T-helper 2 cell (primary cell): ENCODE measurements at regions not wholly inside any gene's neighbourhood (a gene's known extent, or its start where the extent isn't known, plus 50 kb on each side); places are given as distances from the start of the nearest gene placed in this dataset.

Source experiments
- DNase-seq, 5 experiments: peaks; one replicate each; pipeline versions ENCODE4 v3.0.0 to v3.0.0-alpha.2; 2012 to 2022

GRCh38 chr1:198040880-198041279, 115.9 kb upstream of the NEK7 start:
- no peak for DNase-seq

GRCh38 chr1:198042168-198042567, 114.6 kb upstream of the NEK7 start:
- DNase-seq, result no peak

GRCh38 chr1:198047913-198048312, 108.9 kb upstream of the NEK7 start:
- peak in 1 of 5 experiments; percentile 79 for DNase-seq

GRCh38 chr1:198054510-198054909, 102.3 kb upstream of the NEK7 start:
- DNase-seq, result no peak

GRCh38 chr1:198056255-198056654, 100.5 kb upstream of the NEK7 start:
- DNase-seq, result peak in 1 of 5 experiments; percentile 40

- DNase-seq, result no peak
Measured at GRCh38 chr1:198064181-198064580, 92.6 kb upstream of the NEK7 start.

GRCh38 chr1:198068285-198068684, 88.5 kb upstream of the NEK7 start:
- no peak for DNase-seq

- no peak for DNase-seq
Measured at GRCh38 chr1:198072177-198072576, 84.6 kb upstream of the NEK7 start.

- no peak for DNase-seq
Measured at GRCh38 chr1:198075296-198075695, 81.5 kb upstream of the NEK7 start.

- no peak for DNase-seq
Measured at GRCh38 chr1:198079432-198079951, 77.3 kb upstream of the NEK7 start.

- DNase-seq, result no peak
Measured at GRCh38 chr1:198082576-198082975, 74.2 kb upstream of the NEK7 start.

- DNase-seq, result no peak
Measured at GRCh38 chr1:198083549-198083948, 73.2 kb upstream of the NEK7 start.

- no peak for DNase-seq
Measured at GRCh38 chr1:198084241-198084908, 72.4 kb upstream of the NEK7 start.

GRCh38 chr1:198086051-198086745, 70.6 kb upstream of the NEK7 start:
- DNase-seq, result no peak

- DNase-seq, result no peak
Measured at GRCh38 chr1:198087831-198088230, 69.0 kb upstream of the NEK7 start.

GRCh38 chr1:198088360-198089071, 68.3 kb upstream of the NEK7 start:
- peak in 2 of 5 experiments; percentile 26 to 62 for DNase-seq

GRCh38 chr1:198096390-198096789, 60.4 kb upstream of the NEK7 start:
- no peak for DNase-seq

GRCh38 chr1:198099755-198100154, 57.0 kb upstream of the NEK7 start:
- DNase-seq, result no peak

GRCh38 chr1:198101716-198102453, 54.9 kb upstream of the NEK7 start:
- DNase-seq, result peak in 2 of 5 experiments; percentile 26 to 46

GRCh38 chr1:198102454-198102827, 54.4 kb upstream of the NEK7 start:
- peak in 2 of 5 experiments; percentile 65 to 88 for DNase-seq

GRCh38 chr1:198105185-198105584, 51.6 kb upstream of the NEK7 start:
- no peak for DNase-seq

- DNase-seq, result no peak
Measured at GRCh38 chr1:198106011-198106410, 50.8 kb upstream of the NEK7 start.
